Naive B cell (primary cell): ENCODE measurements at regions not wholly inside any gene's neighbourhood (a gene's known extent, or its start where the extent isn't known, plus 50 kb on each side); places are given as distances from the start of the nearest gene placed in this dataset.

Experiments used
- ATAC-seq, 2 donors: fragments of 150-1000 bp; cut with Tn5 transposase; 2 replicates each; pipeline ENCODE4 v1.10.0; 2021; ENCODE audit warnings: low read depth in 2 of 2, mild to moderate bottlenecking in 2 of 2, moderate library complexity in 2 of 2
- DNase-seq: peaks from one replicate; pipeline ENCODE4 v3.0.0; 2022
- H3K27ac Mint-ChIP-seq, 6 donors: one replicate each; pipeline ENCODE4 v1.8.0; 2020 to 2022; ENCODE audit warnings: mild to moderate bottlenecking in 6 of 6, mixed read lengths in 6 of 6, moderate library complexity in 5 of 6, inconsistent platforms in 2 of 6
- H3K27me3 Mint-ChIP-seq, 3 donors: one replicate each; pipeline ENCODE4 v1.8.0; 2021 to 2022; ENCODE audit warnings: mixed read lengths in 3 of 3, mild to moderate bottlenecking in 1 of 3
- H3K36me3 Mint-ChIP-seq, 2 donors: one replicate each; pipeline ENCODE4 v1.8.0; 2020 to 2022; ENCODE audit warnings: mixed read lengths in 2 of 2, inconsistent platforms in 1 of 2, mild to moderate bottlenecking in 1 of 2
- H3K4me1 Mint-ChIP-seq, 3 donors: one replicate each; pipeline ENCODE4 v1.8.0; 2020 to 2022; ENCODE audit warnings: mixed read lengths in 3 of 3, inconsistent platforms in 1 of 3, mild to moderate bottlenecking in 1 of 3, moderate library complexity in 1 of 3
- H3K4me3 Mint-ChIP-seq, 8 donors: one replicate each; pipeline ENCODE4 v1.8.0; 2020 to 2022; ENCODE audit warnings: mild to moderate bottlenecking in 8 of 8, mixed read lengths in 8 of 8, moderate library complexity in 8 of 8, inconsistent platforms in 2 of 8
- H3K9me3 Mint-ChIP-seq, 7 donors: one replicate each; pipeline ENCODE4 v1.8.0; 2020 to 2022; ENCODE audit warnings: mixed read lengths in 7 of 7, mild to moderate bottlenecking in 5 of 7, inconsistent platforms in 2 of 7, moderate library complexity in 1 of 7

GRCh38 chr1:29420202-29420601, 183.9 kb downstream of the PTPRU start:
- H3K36me3 Mint-ChIP-seq, result no peaks in the 10 kb centered on the region
- peaks cover 17 to 55% (median 42%) of the 10 kb centered on the region in 3 donors for H3K27me3 Mint-ChIP-seq
- H3K4me1 Mint-ChIP-seq, result no peaks in the 10 kb centered on the region
- H3K27ac Mint-ChIP-seq, result no peak overlapping the region
- H3K9me3 Mint-ChIP-seq, result peaks cover 6 to 14% (median 10%) of the 10 kb centered on the region in 7 donors
- no peak overlapping the region for H3K4me3 Mint-ChIP-seq
- no peak for DNase-seq
- no peak for ATAC-seq

DNA sequence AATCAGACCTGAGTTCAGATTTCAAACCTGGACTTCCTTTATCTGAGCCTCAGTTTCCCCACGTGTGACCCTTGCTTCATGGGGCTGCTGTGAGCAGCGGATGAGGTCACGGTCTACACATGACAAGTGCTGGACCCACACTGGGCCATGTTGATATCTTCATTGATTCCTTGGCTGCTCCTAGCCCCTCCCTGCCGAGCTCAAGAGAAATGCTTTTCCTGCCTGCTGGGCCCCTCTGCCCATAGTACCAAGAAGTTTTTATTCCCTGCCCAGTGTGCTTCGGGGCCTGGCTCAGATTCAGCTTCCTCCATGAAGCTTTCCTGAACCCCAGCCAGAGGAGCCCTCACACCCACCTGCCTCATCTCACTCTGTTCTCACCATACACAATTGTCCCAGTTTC, 181.6 kb downstream of the PTPRU start:
- H3K27me3 Mint-ChIP-seq, result peaks cover 24 to 42% (median 38%) of the 10 kb centered on the region in 3 donors
- no peaks in the 10 kb centered on the region for H3K4me1 Mint-ChIP-seq
- H3K4me3 Mint-ChIP-seq, result no peak overlapping the region
- no peak overlapping the region for H3K27ac Mint-ChIP-seq
- no peak for ATAC-seq
- DNase-seq, result no peak
- no peaks in the 10 kb centered on the region for H3K36me3 Mint-ChIP-seq
- H3K9me3 Mint-ChIP-seq, result peaks cover 6 to 14% (median 10%) of the 10 kb centered on the region in 7 donors

DNA sequence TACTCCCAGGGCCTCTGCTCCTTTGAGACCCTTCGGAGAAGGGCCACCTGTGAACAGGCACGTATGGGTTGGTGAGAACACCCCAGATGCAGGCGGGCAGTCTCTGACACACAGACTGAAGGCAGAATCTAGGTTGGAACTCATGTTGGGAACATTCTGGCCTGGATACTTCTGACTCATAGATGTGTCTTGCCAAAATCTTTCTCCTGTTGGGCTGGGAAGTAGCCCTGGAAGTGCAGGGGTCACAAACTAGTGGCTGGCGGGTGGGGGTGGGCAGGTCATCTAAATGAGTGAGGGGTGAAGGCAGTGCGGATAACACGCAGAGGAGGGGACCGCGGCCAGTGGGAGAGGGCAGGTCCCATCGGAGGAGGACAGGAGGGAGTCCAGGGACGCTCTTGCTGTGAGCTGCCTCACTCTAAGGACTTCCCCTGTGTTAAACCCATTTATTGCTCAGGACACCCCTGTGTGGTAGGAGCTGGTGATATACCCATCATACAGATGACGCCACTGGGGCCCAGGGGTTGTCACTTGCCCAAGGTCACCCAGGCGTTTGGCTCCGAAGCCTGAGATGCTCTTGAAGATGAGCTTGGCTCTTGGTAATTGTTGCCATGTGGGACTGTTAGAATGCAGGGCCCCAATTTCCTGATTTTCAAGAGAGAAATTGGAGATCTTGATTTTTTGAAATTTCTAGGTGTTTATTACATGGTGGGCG, 181.0 kb downstream of the PTPRU start:
- peak overlapping the region in 1 of 8 donors; percentile 62 for H3K4me3 Mint-ChIP-seq
- H3K9me3 Mint-ChIP-seq, result peaks cover 6 to 14% (median 10%) of the 10 kb centered on the region in 7 donors
- DNase-seq (no peak), ATAC-seq (no peak)
- no peaks in the 10 kb centered on the region for H3K36me3 Mint-ChIP-seq
- H3K27me3 Mint-ChIP-seq, result peaks cover 24 to 36% (median 32%) of the 10 kb centered on the region in 3 donors
- H3K4me1 Mint-ChIP-seq, result no peaks in the 10 kb centered on the region
- H3K27ac Mint-ChIP-seq, result no peak overlapping the region

GRCh38 chr1:29416267-29417146, 180.2 kb downstream of the PTPRU start:
- Mint-ChIP-seq H3K4me3 (peak overlapping the region in 1 of 8 donors; percentile 48), H3K27me3 (peaks cover 24 to 28% (median 24%) of the 10 kb centered on the region in 3 donors), H3K9me3 (peaks cover 4 to 11% (median 8%) of the 10 kb centered on the region in 7 donors), H3K4me1 (no peaks in the 10 kb centered on the region), H3K36me3 (no peaks in the 10 kb centered on the region), H3K27ac (no peak overlapping the region)
- ATAC-seq (no peak), DNase-seq (no peak)

DNA sequence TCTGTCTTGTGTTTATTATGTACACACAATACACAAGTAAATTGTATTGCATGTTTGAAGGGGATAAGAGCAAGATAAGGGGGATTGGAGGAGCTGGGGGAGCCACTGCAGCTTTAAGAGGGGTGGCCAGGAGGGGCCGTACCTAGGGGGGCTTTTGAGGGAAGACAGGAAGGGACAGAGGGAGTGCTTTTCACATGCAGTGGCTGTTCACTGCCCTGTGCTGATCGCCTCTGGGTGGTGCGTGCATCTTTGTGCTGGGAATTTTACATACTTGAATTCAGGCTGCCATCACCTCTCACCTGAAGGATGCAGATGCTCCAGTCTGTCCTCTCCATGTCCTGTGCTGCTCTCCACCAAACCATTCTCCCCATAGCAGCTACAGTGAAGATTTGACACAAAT, 179.5 kb downstream of the PTPRU start:
- Mint-ChIP-seq H3K27ac (no peak overlapping the region), H3K4me1 (no peaks in the 10 kb centered on the region), H3K36me3 (no peaks in the 10 kb centered on the region), H3K9me3 (peaks cover 2 to 6% (median 4%) of the 10 kb centered on the region in 7 donors), H3K4me3 (no peak overlapping the region), H3K27me3 (peaks cover 21 to 25% (median 22%) of the 10 kb centered on the region in 3 donors)
- DNase-seq, result no peak
- ATAC-seq, result no peak

DNA sequence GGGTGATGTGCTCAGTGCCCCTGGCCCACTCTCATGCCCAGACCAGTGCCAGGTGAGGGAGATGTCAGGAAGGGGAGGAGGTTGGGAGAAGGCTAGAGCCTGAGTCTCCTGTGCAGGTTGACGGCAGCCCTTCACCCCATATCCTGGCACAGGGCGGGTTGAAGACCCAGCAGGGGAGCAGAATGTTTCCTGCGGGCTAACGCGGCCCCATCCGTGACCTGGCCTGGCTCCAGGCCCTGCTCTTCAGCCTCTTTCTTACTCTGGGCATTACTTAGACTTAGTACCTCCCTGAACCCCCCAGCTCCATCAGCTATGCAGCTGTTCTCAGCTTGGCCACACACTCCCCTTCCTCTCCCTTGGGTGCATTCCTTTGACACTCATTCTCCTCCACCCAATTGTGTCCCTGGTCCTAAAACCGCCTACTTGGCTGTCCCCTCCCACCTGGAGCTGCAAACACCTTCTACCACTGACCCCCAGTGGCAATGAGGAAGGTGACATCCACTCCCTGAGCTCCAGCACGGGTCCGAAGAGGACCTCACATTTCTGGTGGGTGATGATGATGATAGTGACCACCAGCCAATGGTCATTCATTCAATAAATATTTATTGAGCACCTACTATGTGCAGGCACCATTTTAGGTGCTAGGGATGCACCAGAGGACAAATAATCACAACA, 179.0 kb downstream of the PTPRU start:
- no peak overlapping the region for H3K4me3 Mint-ChIP-seq
- no peaks in the 10 kb centered on the region for H3K36me3 Mint-ChIP-seq
- ATAC-seq (no peak), DNase-seq (no peak)
- H3K4me1 Mint-ChIP-seq, result no peaks in the 10 kb centered on the region
- peaks cover 0 to 4% (median 1%) of the 10 kb centered on the region in 7 donors for H3K9me3 Mint-ChIP-seq
- peaks cover 20 to 28% (median 21%) of the 10 kb centered on the region in 3 donors for H3K27me3 Mint-ChIP-seq
- H3K27ac Mint-ChIP-seq, result no peak overlapping the region

DNA sequence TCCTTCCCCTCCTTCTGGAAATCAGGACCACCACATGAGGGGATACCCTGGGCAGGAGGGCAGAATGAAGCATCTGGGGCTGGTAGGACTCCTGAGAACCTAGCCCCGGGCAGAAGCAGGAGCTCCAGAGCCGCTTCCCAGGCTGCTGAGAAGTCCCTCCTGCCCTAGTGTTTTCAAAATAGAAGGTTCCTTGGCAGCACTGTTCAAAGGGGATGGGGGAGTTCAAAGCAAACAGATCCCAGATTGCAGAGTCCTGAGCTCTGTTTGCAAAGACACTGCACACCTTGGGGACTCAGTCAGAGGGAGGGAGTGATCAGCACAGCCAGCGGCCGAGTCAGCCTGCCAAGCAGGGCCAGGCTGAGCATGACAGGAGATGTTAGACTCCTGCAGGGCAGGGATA, 177.8 kb downstream of the PTPRU start:
- no peaks in the 10 kb centered on the region for H3K36me3 Mint-ChIP-seq

DNA sequence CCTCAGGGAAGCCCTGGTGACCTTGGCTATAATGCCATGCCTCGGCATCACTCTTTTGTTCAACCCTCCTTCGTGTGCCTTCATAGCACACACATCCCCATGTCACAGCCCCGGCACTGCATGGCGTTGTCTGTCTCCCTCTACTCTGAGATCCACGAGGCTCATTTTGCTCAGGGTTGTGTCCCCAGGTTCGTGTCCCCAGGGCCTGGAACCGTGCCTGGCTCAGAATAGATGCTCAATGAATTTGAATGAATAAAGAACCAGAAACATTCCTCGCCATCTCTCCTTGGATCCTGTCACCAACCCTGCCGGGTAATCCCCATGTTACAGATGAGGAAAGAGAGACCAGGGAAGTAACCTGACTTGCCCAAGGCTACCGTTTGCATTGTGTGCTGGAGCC, 177.3 kb downstream of the PTPRU start:
- Mint-ChIP-seq H3K27ac (no peak overlapping the region), H3K36me3 (no peaks in the 10 kb centered on the region), H3K9me3 (no peaks in the 10 kb centered on the region), H3K27me3 (peaks cover 23 to 29% (median 29%) of the 10 kb centered on the region in 3 donors), H3K4me3 (no peak overlapping the region), H3K4me1 (no peaks in the 10 kb centered on the region)
- ATAC-seq, result no peak
- no peak for DNase-seq

More for the DNA sequence above, 177.8 kb downstream of the PTPRU start:
- H3K27me3 Mint-ChIP-seq, result peaks cover 23 to 26% (median 24%) of the 10 kb centered on the region in 3 donors
- no peak overlapping the region for H3K27ac Mint-ChIP-seq
- no peaks in the 10 kb centered on the region for H3K9me3 Mint-ChIP-seq
- H3K4me1 Mint-ChIP-seq, result no peaks in the 10 kb centered on the region
- DNase-seq, result no peak
- no peak for ATAC-seq
- H3K4me3 Mint-ChIP-seq, result no peak overlapping the region

DNA sequence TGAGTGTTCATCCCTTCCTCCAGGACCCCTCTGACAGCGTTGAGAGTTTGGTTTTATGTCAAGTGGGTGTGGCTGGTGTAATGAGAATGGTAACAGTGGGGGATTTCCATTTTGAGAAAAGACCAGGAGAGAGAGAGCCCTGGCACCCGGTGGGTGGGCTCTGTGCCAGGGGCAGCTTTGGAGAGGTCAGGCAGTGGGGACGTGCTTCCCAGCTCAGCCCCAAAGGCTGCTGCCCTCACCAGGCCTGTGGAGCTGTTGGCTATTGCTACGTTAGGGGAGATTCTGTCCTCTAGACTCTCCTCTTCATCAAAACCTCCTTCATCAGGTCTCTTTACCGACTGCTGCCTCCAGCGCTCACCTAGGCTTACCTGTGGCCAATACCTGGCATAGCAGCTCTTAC, 176.3 kb downstream of the PTPRU start:
- no peak overlapping the region for H3K4me3 Mint-ChIP-seq
- no peaks in the 10 kb centered on the region for H3K9me3 Mint-ChIP-seq
- peak overlapping the region in 1 of 6 donors; percentile 30 for H3K27ac Mint-ChIP-seq
- H3K4me1 Mint-ChIP-seq, result no peaks in the 10 kb centered on the region
- ATAC-seq (no peak), DNase-seq (no peak)
- peaks cover 23 to 30% (median 29%) of the 10 kb centered on the region in 3 donors for H3K27me3 Mint-ChIP-seq
- H3K36me3 Mint-ChIP-seq, result no peaks in the 10 kb centered on the region

- ATAC-seq (no peak), DNase-seq (no peak)
- Mint-ChIP-seq H3K27ac (no peak overlapping the region), H3K9me3 (no peaks in the 10 kb centered on the region), H3K36me3 (no peaks in the 10 kb centered on the region), H3K4me3 (no peak overlapping the region), H3K27me3 (peaks cover 13 to 19% (median 15%) of the 10 kb centered on the region in 3 donors), H3K4me1 (no peaks in the 10 kb centered on the region)
Observed at GRCh38 chr1:29410476-29410875, 174.2 kb downstream of the PTPRU start.

DNA sequence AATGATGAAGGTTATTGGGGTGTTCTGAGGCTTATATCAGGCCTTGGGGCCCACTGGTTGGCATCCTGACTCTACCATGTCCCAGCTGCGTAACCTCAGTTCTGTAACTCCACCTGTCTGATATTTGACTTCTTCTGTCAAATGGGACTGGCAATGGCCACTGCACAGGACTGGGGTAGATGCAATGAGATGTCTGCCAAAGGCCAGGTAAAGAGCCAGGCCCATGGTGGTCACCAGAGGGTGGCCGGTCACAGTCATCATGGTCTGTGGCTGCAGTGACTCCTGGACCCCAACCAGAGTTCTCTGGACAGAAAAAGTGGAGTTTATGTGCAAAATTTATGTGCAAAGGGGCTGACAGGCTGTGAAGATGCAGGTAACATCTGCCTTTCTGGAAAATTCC, 173.3 kb downstream of the PTPRU start:
- Mint-ChIP-seq H3K4me1 (no peaks in the 10 kb centered on the region), H3K9me3 (no peaks in the 10 kb centered on the region), H3K4me3 (no peak overlapping the region), H3K36me3 (no peaks in the 10 kb centered on the region), H3K27ac (peak overlapping the region in 1 of 6 donors; percentile 49), H3K27me3 (peaks cover 9 to 20% (median 9%) of the 10 kb centered on the region in 3 donors)
- ATAC-seq (no peak), DNase-seq (no peak)

DNA sequence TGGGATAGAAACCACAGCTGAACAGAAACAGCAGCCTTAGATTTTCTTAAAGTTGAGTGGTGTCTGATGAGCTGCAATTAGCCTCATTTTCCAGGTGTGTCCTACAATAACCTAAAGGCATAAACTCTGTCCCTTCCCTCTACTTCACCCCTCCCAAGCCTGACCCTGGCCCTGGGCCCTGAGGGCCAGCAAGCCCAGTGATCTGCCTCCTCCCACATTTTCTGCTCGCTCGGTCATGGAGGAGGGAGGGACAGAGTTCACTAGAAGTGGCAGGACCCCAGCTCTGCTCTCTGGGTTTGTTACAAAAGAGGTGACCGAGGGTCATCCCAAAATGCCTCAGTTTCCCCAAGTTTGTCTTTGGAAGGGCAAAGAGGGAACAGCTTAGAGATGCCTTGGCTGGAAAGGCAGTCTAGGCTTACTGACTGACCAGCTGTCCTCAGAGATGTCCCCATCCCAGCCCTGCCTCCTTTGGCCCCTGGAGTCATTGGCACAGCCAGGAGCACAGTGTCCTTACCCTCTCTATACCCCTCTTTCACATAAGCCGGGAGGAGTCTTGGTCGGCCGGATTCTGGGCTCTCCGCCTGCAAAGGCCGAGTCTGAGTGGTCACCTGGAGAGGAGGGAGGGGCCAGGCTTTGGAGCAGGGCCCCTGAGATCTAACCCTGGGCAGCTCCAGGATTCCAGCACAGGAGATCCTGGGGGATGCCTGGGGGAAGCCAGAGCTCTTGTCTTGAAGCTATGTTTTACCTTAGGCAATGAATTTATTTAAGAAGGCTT, 172.7 kb downstream of the PTPRU start:
- no peaks in the 10 kb centered on the region for H3K36me3 Mint-ChIP-seq
- DNase-seq (no peak), ATAC-seq (no peak)
- no peak overlapping the region for H3K27ac Mint-ChIP-seq
- peak overlapping the region in 1 of 8 donors; percentile 72 for H3K4me3 Mint-ChIP-seq
- H3K9me3 Mint-ChIP-seq, result no peaks in the 10 kb centered on the region
- no peaks in the 10 kb centered on the region for H3K4me1 Mint-ChIP-seq
- peaks cover 3 to 16% (median 9%) of the 10 kb centered on the region in 3 donors for H3K27me3 Mint-ChIP-seq

- Mint-ChIP-seq H3K27ac (no peak overlapping the region), H3K4me1 (no peaks in the 10 kb centered on the region), H3K27me3 (peaks cover 3 to 21% (median 16%) of the 10 kb centered on the region in 3 donors), H3K36me3 (no peaks in the 10 kb centered on the region), H3K4me3 (no peak overlapping the region), H3K9me3 (peaks cover 0 to 6% (median 0%) of the 10 kb centered on the region in 7 donors)
- no peak for DNase-seq
- no peak for ATAC-seq
Observed at GRCh38 chr1:29406814-29407213, 170.5 kb downstream of the PTPRU start.
